Ascending aorta (tissue), 2 donors: ENCODE measurements at regions not wholly inside any gene's neighbourhood (a gene's known extent, or its start where the extent isn't known, plus 50 kb on each side); places are given as distances from the start of the nearest gene placed in this dataset.

Experiments
- DNase-seq, 2 donors: peaks; one replicate each; pipeline ENCODE4 v3.0.0-alpha.2; 2019; ENCODE audit warnings: low spot score in 2 of 2
- H3K27ac ChIP-seq, 2 donors: fragments of 200-600 bp; sonication (generic); one replicate each; pipeline ENCODE4 v1.5.1; 2016 to 2017; ENCODE audit warnings: mild to moderate bottlenecking in 1 of 2
- H3K27me3 ChIP-seq: fragments of 200-600 bp; sonication (generic); one replicate; pipeline ENCODE4 v1.5.1; 2017
- H3K36me3 ChIP-seq, 2 donors: fragments of 200-600 bp; sonication (generic); one replicate each; pipeline ENCODE4 v1.5.1; 2016
- H3K4me1 ChIP-seq, 2 donors: fragments of 200-600 bp; sonication (generic); one replicate each; pipeline ENCODE4 v1.5.1; 2016 to 2017; ENCODE audit warnings: mild to moderate bottlenecking in 1 of 2
- H3K4me3 ChIP-seq, 2 donors: fragments of 200-600 bp; sonication (generic); one replicate each; pipeline ENCODE4 v1.5.1; 2016 to 2017; ENCODE audit warnings: mild to moderate bottlenecking in 1 of 2
- H3K9me3 ChIP-seq, 2 donors: fragments of 200-600 bp; sonication (generic); one replicate each; pipeline ENCODE4 v1.5.1; 2016
- intact Hi-C: fragments of 100-400 bp; cut with DNase I; formaldehyde crosslinking; loops from one replicate; pipeline ENCODE4 v1.15.1; 2023
- TF ChIP-seq, protein P1 (sequence below), 3 experiments: fragments of 200-600 bp in 2 of 3; fragments of 450-650 bp in 1 of 3; sonication (generic) in 2 of 3; IDR thresholded peaks; one replicate each; pipeline ENCODE4 v1.5.1; 2016 to 2019; ENCODE audit warnings: antibody characterized with exemption in 3 of 3, mild to moderate bottlenecking in 1 of 3, moderate library complexity in 1 of 3

DNA sequence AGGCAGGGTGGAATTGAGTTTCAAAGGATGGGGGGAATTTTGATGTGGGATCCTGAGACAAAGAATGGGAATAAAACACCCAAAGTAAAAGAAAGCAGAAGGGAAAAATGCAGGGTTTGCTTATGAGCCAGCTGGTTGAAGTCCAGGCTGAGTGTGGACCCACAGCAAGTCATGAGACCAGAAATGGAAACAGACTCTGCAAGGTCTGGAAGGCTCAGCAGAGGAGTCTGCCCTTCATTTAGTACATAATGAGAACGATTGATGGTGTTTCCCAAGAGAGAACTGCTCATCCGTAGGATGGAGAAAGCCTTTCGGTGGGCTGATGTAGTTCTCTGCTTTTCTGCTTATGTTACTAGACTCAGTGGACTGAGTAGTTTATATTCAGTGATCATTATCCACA is 259.1 kb downstream of the C4orf33 start:
- no peak overlapping the region for H3K27ac ChIP-seq
- no peaks in the 10 kb centered on the region for H3K27me3 ChIP-seq
- peaks cover 0 to 8% of the 10 kb centered on the region in 2 donors for H3K4me1 ChIP-seq
- no peak overlapping the region for H3K4me3 ChIP-seq
- no peaks in the 10 kb centered on the region for H3K9me3 ChIP-seq
- intact Hi-C loops, result no loop called here
- no peak for DNase-seq
- TF ChIP-seq, protein P1, sequence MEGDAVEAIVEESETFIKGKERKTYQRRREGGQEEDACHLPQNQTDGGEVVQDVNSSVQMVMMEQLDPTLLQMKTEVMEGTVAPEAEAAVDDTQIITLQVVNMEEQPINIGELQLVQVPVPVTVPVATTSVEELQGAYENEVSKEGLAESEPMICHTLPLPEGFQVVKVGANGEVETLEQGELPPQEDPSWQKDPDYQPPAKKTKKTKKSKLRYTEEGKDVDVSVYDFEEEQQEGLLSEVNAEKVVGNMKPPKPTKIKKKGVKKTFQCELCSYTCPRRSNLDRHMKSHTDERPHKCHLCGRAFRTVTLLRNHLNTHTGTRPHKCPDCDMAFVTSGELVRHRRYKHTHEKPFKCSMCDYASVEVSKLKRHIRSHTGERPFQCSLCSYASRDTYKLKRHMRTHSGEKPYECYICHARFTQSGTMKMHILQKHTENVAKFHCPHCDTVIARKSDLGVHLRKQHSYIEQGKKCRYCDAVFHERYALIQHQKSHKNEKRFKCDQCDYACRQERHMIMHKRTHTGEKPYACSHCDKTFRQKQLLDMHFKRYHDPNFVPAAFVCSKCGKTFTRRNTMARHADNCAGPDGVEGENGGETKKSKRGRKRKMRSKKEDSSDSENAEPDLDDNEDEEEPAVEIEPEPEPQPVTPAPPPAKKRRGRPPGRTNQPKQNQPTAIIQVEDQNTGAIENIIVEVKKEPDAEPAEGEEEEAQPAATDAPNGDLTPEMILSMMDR (IDR thresholded peaks at IDR 0.05), result no peak
- H3K36me3 ChIP-seq, result no peaks in the 10 kb centered on the region

DNA sequence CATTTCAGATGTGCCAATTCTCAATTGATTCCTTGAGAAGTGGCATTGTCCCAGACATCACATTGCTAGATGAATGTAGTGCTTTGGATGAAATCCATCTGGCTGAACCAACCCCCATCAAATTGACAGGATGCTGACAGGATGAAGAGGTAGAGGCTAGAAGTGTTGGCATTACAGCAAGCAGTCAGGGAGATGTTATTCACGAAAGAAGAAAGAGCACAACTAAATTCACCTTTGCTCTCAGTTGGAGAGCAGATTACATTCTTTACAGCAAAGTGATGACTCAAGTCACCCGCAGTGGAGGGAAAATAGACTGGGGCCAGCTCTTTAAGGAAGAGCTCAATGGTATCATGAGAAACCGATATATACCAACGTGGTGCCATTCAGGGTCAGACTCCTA is 259.6 kb downstream of the C4orf33 start:
- intact Hi-C loops, result no loop called here
- no peaks in the 10 kb centered on the region for H3K9me3 ChIP-seq
- H3K4me3 ChIP-seq, result no peak overlapping the region
- DNase-seq, result no peak
- no peaks in the 10 kb centered on the region for H3K36me3 ChIP-seq
- no peak overlapping the region for H3K27ac ChIP-seq
- TF ChIP-seq, protein P1 (IDR thresholded peaks at IDR 0.05), result no peak
- H3K4me1 ChIP-seq, result peaks cover 0 to 8% of the 10 kb centered on the region in 2 donors
- no peaks in the 10 kb centered on the region for H3K27me3 ChIP-seq

DNA sequence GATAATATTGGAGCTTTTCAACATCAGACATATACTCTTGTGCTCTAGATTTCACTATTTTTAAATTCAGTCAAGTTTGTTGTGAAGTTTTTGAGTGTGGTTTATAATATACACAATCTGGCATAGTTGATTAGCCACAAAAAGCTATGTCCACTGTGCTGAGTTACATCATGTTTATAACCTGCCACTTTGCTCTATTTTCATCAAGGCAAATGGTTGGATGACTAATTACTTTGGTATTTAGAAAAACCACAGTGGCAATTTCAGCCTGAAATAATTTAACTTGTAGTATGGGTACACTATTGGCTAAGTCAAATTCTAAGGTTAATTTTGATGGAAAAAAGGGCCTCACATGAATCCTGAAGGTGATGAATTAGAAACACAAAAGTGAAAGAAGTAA is 262.6 kb downstream of the C4orf33 start:
- Histone ChIP-seq H3K27ac (no peak overlapping the region), H3K9me3 (no peaks in the 10 kb centered on the region)
- TF ChIP-seq, protein P1 (IDR thresholded peaks at IDR 0.05), result no peak

DNA sequence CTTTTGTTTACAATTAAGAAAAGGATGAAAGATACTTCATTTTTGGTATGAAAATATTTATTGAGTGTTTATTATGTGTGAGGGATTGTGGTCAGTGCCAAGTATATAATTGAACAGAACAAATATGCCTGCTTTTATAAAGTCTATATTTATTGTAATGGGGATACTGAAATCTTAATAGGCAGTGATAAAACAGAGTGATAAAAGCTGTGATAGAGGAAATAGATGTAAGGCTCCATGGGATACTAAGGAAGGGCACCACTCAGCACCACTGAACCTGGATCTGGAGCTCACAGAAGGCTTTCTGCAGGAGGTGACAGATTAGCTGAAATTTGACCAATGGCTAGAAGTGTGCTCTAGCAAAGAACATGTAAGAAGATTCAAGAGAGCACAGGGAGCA is 263.5 kb downstream of the C4orf33 start:
- Histone ChIP-seq H3K27me3 (no peaks in the 10 kb centered on the region), H3K27ac (no peak overlapping the region), H3K9me3 (no peaks in the 10 kb centered on the region), H3K4me1 (peaks cover 0 to 8% of the 10 kb centered on the region in 2 donors), H3K4me3 (no peak overlapping the region), H3K36me3 (no peaks in the 10 kb centered on the region)
- TF ChIP-seq, protein P1 (IDR thresholded peaks at IDR 0.05), result no peak
- DNase-seq, result no peak
- intact Hi-C loops, result no loop called here

More for the DNA sequence above, 262.6 kb downstream of the C4orf33 start:
- no peak overlapping the region for H3K4me3 ChIP-seq
- H3K4me1 ChIP-seq, result peaks cover 0 to 8% of the 10 kb centered on the region in 2 donors
- no peaks in the 10 kb centered on the region for H3K36me3 ChIP-seq
- intact Hi-C loops, result no loop called here
- H3K27me3 ChIP-seq, result no peaks in the 10 kb centered on the region
- DNase-seq, result no peak

DNA sequence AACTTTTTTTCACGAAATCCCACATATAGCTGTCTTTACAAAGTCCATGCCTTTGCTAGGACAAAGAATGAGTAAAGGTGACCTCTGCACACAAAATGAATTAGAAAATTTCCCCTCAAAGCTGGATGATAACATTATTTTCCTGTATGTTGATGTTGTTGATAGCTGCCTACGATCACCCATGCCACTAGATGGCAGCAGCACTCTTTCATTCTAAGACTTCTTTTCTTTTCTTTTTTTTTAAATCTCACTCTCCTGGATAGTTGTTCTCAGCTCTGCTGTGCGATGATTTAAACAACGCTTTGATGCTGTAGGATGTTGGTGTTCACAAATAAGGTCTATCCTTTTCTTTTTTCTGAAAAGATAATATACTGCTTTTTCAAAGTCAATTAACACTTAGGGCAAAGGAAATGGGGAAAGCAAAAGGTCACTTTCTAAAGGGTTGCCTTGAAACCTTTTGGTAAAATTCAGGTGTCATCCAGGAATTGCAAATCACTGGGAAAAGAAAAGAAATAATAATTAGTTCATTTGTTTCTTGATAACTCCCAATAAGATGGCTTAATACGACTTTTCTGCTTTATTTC is 266.8 kb downstream of the C4orf33 start:
- H3K9me3 ChIP-seq, result no peaks in the 10 kb centered on the region
- H3K36me3 ChIP-seq, result no peaks in the 10 kb centered on the region
- intact Hi-C loops, result loop anchor here (1.0 kb wide), 1 partner anchor 279 kb away; no protein-coding TSS in a partner anchor
- H3K27me3 ChIP-seq, result no peaks in the 10 kb centered on the region
- H3K4me1 ChIP-seq, result peaks cover 0 to 4% of the 10 kb centered on the region in 2 donors
- peak in 1 of 2 donors; percentile 72 for DNase-seq
- no peak overlapping the region for H3K27ac ChIP-seq
- TF ChIP-seq, protein P1 (IDR thresholded peaks at IDR 0.05), result peak; percentile 42 to 82 (median 66)
- no peak overlapping the region for H3K4me3 ChIP-seq
